ENCODE measurements at regions not wholly inside any gene's neighbourhood (a gene's known extent, or its start where the extent isn't known, plus 50 kb on each side); places are given as distances from the start of the nearest gene placed in this dataset.
"Not testable (repeated sequence)": the region's sequence is repeated elsewhere in the genome, so short reads cannot be mapped to it uniquely, and the experiment has no call there.

GRCh38 chr15:59818336-59818735 is 129.2 kb upstream of the BNIP2 start:
- Histone ChIP-seq H3K36me3 (replicated peaks) (no peaks in the 10 kb centered on the region), H3K27ac (no peak overlapping the region), H3K4me3 (ENCODE audit: low read depth, low read length) (no peak overlapping the region), H3K27me3 (replicated peaks) (peaks cover 4% of the 10 kb centered on the region)
- TF ChIP-seq, protein P1, sequence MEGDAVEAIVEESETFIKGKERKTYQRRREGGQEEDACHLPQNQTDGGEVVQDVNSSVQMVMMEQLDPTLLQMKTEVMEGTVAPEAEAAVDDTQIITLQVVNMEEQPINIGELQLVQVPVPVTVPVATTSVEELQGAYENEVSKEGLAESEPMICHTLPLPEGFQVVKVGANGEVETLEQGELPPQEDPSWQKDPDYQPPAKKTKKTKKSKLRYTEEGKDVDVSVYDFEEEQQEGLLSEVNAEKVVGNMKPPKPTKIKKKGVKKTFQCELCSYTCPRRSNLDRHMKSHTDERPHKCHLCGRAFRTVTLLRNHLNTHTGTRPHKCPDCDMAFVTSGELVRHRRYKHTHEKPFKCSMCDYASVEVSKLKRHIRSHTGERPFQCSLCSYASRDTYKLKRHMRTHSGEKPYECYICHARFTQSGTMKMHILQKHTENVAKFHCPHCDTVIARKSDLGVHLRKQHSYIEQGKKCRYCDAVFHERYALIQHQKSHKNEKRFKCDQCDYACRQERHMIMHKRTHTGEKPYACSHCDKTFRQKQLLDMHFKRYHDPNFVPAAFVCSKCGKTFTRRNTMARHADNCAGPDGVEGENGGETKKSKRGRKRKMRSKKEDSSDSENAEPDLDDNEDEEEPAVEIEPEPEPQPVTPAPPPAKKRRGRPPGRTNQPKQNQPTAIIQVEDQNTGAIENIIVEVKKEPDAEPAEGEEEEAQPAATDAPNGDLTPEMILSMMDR (IDR thresholded peaks at IDR 0.05; ENCODE audit: low read depth, low read length, missing control alignments), result no peak
- no peak for DNase-seq
- in situ Hi-C loops (cut with HindIII; ENCODE audit: low pct_ligation_motif_present, low sequenced_read_pairs), result no loop called here

GRCh38 chr15:59817834-59818233 is 128.7 kb upstream of the BNIP2 start:
- H3K27me3 ChIP-seq (replicated peaks), result peaks cover 4% of the 10 kb centered on the region

GRCh38 chr15:59817053-59817452 is 127.9 kb upstream of the BNIP2 start:
- TF ChIP-seq, protein P1 (IDR thresholded peaks at IDR 0.05; ENCODE audit: low read depth, low read length, missing control alignments), result no peak
- no peak for DNase-seq

More at GRCh38 chr15:59817834-59818233, 128.7 kb upstream of the BNIP2 start:
- Histone ChIP-seq H3K36me3 (replicated peaks) (no peaks in the 10 kb centered on the region), H3K27ac (no peak overlapping the region), H3K4me3 (ENCODE audit: low read depth, low read length) (no peak overlapping the region)
- DNase-seq, result no peak
- TF ChIP-seq, protein P1 (IDR thresholded peaks at IDR 0.05; ENCODE audit: low read depth, low read length, missing control alignments), result no peak
- in situ Hi-C loops (cut with HindIII; ENCODE audit: low pct_ligation_motif_present, low sequenced_read_pairs), result no loop called here

DNA sequence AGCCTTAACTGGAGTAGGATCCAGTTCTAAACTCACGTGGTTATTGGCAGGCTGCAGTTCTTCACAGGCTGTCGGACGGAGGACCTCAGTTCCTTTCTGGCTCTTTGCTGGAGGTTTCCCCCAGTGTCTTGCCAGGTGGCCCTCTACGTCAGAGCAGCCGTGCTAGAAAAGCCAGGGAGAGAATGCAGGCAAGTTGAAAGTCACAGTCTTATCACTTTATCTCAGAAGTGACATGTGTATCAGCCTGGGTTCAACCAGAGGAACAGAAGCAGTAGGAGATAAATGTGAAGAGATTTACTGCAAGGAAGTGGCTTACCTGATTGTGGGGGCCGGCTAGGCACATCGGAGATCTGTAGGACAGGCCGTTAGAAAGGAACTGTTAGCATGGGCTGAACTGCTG is 125.3 kb upstream of the BNIP2 start:
- TF ChIP-seq, protein P1 (IDR thresholded peaks at IDR 0.05; ENCODE audit: low read depth, low read length, missing control alignments), result no peak
- Histone ChIP-seq H3K27me3 (replicated peaks) (peaks cover 4% of the 10 kb centered on the region), H3K4me3 (ENCODE audit: low read depth, low read length) (no peak overlapping the region), H3K36me3 (replicated peaks) (no peaks in the 10 kb centered on the region), H3K27ac (no peak overlapping the region)
- in situ Hi-C loops (cut with HindIII; ENCODE audit: low pct_ligation_motif_present, low sequenced_read_pairs), result no loop called here
- DNase-seq, result no peak

More at GRCh38 chr15:59817053-59817452, 127.9 kb upstream of the BNIP2 start:
- in situ Hi-C loops (cut with HindIII; ENCODE audit: low pct_ligation_motif_present, low sequenced_read_pairs), result no loop called here
- Histone ChIP-seq H3K36me3 (replicated peaks) (no peaks in the 10 kb centered on the region), H3K27me3 (replicated peaks) (peaks cover 4% of the 10 kb centered on the region), H3K4me3 (ENCODE audit: low read depth, low read length) (no peak overlapping the region), H3K27ac (no peak overlapping the region)

DNA sequence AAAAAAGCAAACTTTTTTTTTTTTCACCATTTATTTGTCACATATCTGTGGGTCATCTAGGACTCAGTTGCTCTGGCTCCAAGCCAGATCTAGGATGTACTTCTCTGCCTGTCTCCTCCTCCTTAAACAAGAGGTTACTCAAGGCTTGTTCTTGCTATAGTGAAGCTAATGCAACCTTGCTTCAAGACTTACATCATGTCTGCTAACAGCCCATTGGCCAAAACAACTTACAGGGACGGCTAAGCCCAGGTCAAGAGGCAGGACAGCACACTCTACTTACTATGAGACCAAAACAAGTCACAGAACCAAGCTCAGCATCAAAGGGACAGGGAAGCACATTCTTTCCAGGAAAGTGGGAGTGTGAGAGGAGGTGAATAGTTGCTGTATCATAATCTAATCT is 123.8 kb upstream of the BNIP2 start:
- DNase-seq, result no peak
- no peak overlapping the region for H3K27ac ChIP-seq
- in situ Hi-C loops (cut with HindIII; ENCODE audit: low pct_ligation_motif_present, low sequenced_read_pairs), result no loop called here
- H3K4me3 ChIP-seq (ENCODE audit: low read depth, low read length), result no peak overlapping the region
- TF ChIP-seq, protein P1 (IDR thresholded peaks at IDR 0.05; ENCODE audit: low read depth, low read length, missing control alignments), result no peak
- H3K36me3 ChIP-seq (replicated peaks), result no peaks in the 10 kb centered on the region
- peaks cover under 1% of the 10 kb centered on the region for H3K27me3 ChIP-seq (replicated peaks)

GRCh38 chr15:59812250-59812870 is 123.2 kb upstream of the BNIP2 start:
- Histone ChIP-seq H3K4me3 (ENCODE audit: low read depth, low read length) (no peak overlapping the region), H3K27me3 (replicated peaks) (no peaks in the 10 kb centered on the region), H3K27ac (no peak overlapping the region), H3K36me3 (replicated peaks) (no peaks in the 10 kb centered on the region)
- in situ Hi-C loops (cut with HindIII; ENCODE audit: low pct_ligation_motif_present, low sequenced_read_pairs), result no loop called here
- TF ChIP-seq, protein P1 (IDR thresholded peaks at IDR 0.05; ENCODE audit: low read depth, low read length, missing control alignments), result no peak
- no peak for DNase-seq

- H3K27me3 ChIP-seq (replicated peaks); H3K27ac ChIP-seq; H3K36me3 ChIP-seq (replicated peaks); in situ Hi-C loops (cut with HindIII; ENCODE audit: low pct_ligation_motif_present, low sequenced_read_pairs); DNase-seq; H3K4me3 ChIP-seq (ENCODE audit: low read depth, low read length): not testable (repeated sequence)
Measured at GRCh38 chr15:59803293-59803966, 114.3 kb upstream of the BNIP2 start.
